ENCODE measurements at regions not wholly inside any gene's neighbourhood (a gene's known extent, or its start where the extent isn't known, plus 50 kb on each side); places are given as distances from the start of the nearest gene placed in this dataset.

DNA sequence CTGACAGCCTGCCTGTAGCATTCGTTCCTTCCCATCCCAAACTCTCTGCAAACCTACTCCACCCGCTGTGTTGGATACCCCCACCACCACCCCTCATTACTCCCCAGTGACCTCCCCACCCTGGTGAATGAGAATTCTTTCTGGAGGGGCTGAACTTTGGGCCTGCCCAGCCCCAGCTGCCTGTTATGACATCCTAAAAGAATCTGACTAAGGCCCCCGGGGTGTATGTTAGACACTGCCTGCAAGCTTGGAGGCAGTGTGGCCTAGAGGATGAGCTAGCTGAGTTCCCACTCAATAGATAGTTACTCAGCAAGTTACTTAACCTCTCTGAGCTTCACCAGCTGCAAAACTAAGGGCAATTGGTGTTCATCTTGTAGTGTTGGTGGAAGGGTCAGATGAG, 110.2 kb upstream of the FGGY start (continued):
- TF ChIP-seq JUN (IDR thresholded peaks at IDR 0.05; ENCODE audit: low read depth, low read length) (no peak), ATF3 (IDR thresholded peaks at IDR 0.05; ENCODE audit: insufficient read depth, low read depth, low read length) (no peak), BCL11A (IDR thresholded peaks at IDR 0.05; ENCODE audit: low read depth in 2 of 2, low read length in 2 of 2) (no peak), EP300 (IDR thresholded peaks at IDR 0.05; ENCODE audit: borderline replicate concordance in 1 of 2, low read depth in 2 of 2, low read length in 2 of 2) (no peak), TCF12 (IDR thresholded peaks at IDR 0.05; ENCODE audit: low read depth, low read length) (no peak)

Measured in H1 (cell line).